Stimulated activated naive CD8-positive, alpha-beta T cell treated with anti-CD3 and anti-CD28 coated beads, Interleukin-15, amount 100 ng/mL, for 72 hours (primary cell): ENCODE measurements at regions not wholly inside any gene's neighbourhood (a gene's known extent, or its start where the extent isn't known, plus 50 kb on each side); places are given as distances from the start of the nearest gene placed in this dataset.

Experiments used
- ATAC-seq: fragments of 150-1000 bp; cut with Tn5 transposase; 2 replicates; pipeline ENCODE4 v1.10.0; 2021; ENCODE audit warnings: mild to moderate bottlenecking, moderate library complexity
- DNase-seq, 2 donors: peaks; one replicate each; pipeline ENCODE4 v3.0.0; 2021 to 2022
- H3K27ac Mint-ChIP-seq, 2 donors: one replicate each; pipeline ENCODE4 v1.8.0; 2022; ENCODE audit warnings: mild to moderate bottlenecking in 2 of 2, mixed read lengths in 2 of 2, moderate library complexity in 2 of 2
- H3K27me3 Mint-ChIP-seq: one replicate; pipeline ENCODE4 v1.8.0; 2022; ENCODE audit warnings: mixed read lengths
- H3K4me1 Mint-ChIP-seq: one replicate; pipeline ENCODE4 v1.8.0; 2022; ENCODE audit warnings: mild to moderate bottlenecking, mixed read lengths
- H3K4me3 Mint-ChIP-seq, 2 donors: one replicate each; pipeline ENCODE4 v1.8.0; 2022; ENCODE audit warnings: mild to moderate bottlenecking in 2 of 2, mixed read lengths in 2 of 2, moderate library complexity in 1 of 2
- H3K9me3 Mint-ChIP-seq, 2 donors: one replicate each; pipeline ENCODE4 v1.8.0; 2022; ENCODE audit warnings: mixed read lengths in 2 of 2

DNA sequence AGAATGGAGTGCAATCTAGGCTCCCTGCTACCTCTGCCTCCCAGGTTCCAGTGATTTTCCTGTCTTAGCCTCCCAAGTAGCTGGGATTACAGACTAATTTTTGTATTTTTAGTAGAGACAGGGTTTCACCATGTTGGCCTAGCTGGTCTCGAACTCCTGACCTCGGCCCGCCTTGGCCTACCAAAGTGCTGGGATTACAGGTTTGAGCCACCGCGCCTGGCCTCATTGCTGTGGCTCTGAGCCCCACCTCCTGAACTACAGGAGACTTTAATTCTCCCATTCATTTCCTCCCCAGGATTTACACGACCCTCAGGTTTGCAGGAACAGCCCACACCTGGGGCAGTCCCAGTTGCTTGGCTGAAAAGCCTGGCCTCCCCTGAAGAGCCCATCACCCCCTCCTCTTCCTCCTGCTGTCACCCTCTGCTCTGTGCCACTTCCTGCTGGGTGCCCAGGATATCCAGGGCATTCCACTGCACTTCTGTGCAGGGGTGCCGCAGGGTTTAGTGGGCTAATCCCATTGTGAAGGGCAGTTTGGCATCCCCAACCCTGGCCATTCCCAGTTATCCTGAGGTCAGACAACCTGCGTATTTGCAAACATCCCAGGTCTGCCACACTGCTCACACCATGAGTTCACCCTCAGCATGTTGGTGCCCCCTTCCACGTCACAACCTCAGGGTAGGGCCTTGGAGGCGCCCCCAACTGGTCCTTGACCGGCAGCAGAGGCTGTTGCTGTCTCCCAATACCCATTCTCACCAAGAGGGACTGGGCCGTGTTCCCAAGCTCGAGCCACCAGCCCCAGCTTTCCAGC lies 265.0 kb upstream of the IRX4 start:
- ATAC-seq, result peak; percentile 31
- Mint-ChIP-seq H3K4me1 (peaks cover 5% of the 10 kb centered on the region), H3K27ac (no peak overlapping the region), H3K9me3 (no peaks in the 10 kb centered on the region), H3K27me3 (no peaks in the 10 kb centered on the region), H3K4me3 (no peak overlapping the region)
- DNase-seq, result no peak

DNA sequence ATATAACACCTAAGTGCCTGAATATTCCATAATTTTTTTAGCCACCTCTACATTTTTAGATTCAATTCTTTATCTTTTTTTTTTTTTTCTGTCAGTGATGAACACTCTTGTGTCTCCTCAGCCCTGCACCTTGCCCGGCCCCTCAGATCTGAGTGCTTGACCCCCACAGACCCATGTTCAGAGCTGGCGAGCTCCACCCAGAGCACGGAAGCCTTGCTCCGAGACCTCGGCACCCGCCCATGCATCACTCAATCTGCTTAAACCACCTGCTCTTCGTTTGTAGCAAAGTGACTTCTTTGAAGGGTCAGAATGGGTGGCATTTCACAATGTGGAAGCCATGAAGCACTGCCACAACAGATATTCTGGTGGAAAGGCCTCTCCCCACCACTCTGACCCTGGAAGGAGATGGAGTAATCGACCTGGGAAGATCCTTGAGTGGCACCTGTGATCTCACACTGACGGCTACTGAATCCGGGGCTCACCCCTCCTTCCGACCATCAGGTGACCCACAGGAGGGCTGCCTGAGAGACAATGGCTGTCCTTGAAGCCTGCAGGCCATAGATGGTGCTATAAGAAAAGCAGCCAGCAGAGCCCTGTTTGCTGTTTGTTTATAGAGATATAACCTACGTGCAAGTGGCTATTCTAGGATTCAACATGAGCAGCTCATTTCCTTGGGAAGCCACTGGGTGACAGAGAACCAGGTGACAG lies 261.1 kb upstream of the IRX4 start:
- Mint-ChIP-seq H3K4me3 (no peak overlapping the region), H3K9me3 (no peaks in the 10 kb centered on the region), H3K4me1 (no peaks in the 10 kb centered on the region), H3K27ac (no peak overlapping the region), H3K27me3 (peaks cover 32% of the 10 kb centered on the region)
- DNase-seq (no peak), ATAC-seq (no peak)

DNA sequence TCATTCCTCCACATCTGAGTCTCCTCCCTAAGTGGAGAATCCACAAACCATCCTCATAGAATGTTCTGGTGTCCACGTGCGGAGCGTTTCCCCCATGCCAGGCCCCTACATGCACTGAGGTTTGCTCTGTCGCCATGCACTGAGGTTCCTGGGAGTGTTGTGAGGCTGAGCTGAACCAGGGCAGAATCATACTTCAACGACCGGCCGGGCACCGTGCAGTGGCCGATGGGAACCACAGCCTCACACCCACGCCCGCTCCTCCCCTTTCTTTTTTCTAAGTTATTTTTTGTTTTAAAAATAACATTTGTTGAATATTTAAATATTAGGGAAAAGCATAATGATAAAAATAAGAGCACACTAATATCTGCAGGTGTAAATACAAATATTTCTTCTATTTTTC lies 260.4 kb upstream of the IRX4 start:
- no peaks in the 10 kb centered on the region for H3K4me1 Mint-ChIP-seq
- peaks cover 38% of the 10 kb centered on the region for H3K27me3 Mint-ChIP-seq
- no peak overlapping the region for H3K4me3 Mint-ChIP-seq
- H3K27ac Mint-ChIP-seq, result no peak overlapping the region
- no peak for DNase-seq
- H3K9me3 Mint-ChIP-seq, result no peaks in the 10 kb centered on the region
- no peak for ATAC-seq

DNA sequence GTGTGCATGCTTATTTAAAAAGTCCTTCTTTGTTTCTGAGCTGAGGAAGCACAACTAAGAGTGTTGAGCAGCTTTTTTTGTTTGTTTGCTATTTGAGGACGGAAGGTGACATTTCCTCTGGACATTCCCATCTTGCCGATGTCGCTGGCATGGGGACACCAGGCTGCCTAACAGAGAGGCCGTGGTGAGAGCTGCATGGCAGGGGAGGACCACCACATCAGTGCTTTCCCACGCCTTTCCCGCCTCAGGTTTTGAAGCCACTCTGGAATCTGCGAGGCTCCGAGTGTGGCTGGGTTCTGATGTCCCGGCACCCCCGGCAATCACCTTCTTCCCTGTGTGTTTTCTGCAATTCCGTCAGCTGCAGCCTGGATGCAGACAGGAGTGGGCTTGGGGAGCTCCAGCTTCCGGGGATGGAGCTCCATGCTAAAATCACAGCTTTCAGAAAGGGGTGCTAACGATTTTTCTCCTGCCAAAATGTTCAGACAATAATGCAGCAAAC lies 259.8 kb upstream of the IRX4 start:
- no peaks in the 10 kb centered on the region for H3K9me3 Mint-ChIP-seq
- ATAC-seq, result no peak
- DNase-seq, result no peak

DNA sequence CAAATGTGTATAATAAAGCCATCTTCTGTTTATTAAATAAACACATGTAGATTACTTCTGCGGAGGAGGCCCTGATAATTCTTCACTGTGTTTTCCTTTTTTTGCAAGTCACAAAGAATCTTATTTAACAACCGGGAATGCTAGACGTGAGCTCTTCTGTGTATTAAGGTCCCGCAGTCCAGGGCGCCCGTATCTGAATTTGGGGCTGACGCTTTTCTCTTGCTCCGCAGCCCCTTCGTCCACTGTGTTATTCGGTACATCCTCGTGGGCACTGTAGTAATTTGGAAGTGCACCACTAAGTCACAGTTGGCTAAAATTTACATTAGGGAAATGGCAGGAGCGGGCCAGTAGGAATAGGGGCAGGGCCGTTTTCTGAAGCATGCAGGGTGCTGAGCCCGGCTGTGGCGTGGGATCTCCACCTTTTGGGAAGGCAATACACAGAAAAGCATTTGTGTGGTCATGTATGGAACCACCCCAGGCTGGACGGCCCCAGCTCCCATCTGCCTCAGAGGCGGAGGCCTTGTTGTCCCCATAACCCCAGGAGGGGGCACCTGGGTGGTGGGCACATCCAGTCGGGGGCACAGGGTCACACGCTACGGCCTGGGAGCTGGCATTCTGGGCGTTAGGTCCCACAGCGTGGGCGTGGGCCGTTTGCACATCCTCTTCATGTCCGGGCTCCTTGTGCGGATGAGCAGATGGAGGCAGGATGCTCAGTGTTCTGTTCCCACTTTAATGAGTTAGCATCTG lies 258.7 kb upstream of the IRX4 start:
- Mint-ChIP-seq H3K27ac (no peak overlapping the region), H3K9me3 (peaks cover 0 to 8% of the 10 kb centered on the region in 2 donors), H3K4me3 (no peak overlapping the region), H3K27me3 (peaks cover 43% of the 10 kb centered on the region), H3K4me1 (peaks cover 7% of the 10 kb centered on the region)
- DNase-seq, result no peak
- ATAC-seq, result no peak

More for the DNA sequence above, 259.8 kb upstream of the IRX4 start:
- peaks cover 38% of the 10 kb centered on the region for H3K27me3 Mint-ChIP-seq
- H3K27ac Mint-ChIP-seq, result no peak overlapping the region
- no peaks in the 10 kb centered on the region for H3K4me1 Mint-ChIP-seq
- no peak overlapping the region for H3K4me3 Mint-ChIP-seq

DNA sequence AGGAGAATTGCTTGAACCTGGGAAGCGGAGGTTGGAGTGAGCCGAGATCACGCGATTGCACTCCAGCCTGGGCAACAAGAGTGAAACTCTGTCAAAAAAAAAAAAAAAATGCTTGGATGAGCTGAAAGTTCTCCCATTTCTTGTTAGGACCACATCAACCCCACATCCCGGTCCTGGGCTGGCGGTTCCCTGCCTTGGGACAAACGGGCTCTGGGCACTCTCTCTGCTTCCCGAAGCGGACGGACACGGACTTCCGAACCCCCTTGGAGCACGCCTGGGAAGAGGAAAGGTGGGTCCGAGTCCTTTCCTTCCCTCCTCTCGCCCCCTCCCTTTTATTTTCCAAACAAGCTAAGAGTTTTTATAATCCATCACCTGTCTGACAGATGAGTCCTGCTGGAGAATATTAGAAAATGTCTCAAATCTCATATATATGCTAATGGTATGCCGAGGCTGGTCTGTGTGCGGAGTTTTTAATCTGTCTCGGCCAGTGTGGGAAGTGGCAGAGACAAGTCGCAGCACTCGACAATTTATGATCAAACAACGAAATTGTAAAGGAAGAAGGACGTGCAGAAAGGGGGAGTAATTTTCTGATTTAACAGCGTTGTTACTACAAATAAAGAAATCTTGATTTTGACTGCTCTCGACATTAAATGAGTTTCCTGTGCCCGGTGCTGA lies 257.9 kb upstream of the IRX4 start:
- Mint-ChIP-seq H3K4me1 (peaks cover 8% of the 10 kb centered on the region), H3K9me3 (peaks cover 0 to 10% of the 10 kb centered on the region in 2 donors), H3K27ac (peak overlapping the region in 1 of 2 donors; percentile 56), H3K27me3 (peaks cover 45% of the 10 kb centered on the region), H3K4me3 (no peak overlapping the region)
- DNase-seq (no peak), ATAC-seq (no peak)

DNA sequence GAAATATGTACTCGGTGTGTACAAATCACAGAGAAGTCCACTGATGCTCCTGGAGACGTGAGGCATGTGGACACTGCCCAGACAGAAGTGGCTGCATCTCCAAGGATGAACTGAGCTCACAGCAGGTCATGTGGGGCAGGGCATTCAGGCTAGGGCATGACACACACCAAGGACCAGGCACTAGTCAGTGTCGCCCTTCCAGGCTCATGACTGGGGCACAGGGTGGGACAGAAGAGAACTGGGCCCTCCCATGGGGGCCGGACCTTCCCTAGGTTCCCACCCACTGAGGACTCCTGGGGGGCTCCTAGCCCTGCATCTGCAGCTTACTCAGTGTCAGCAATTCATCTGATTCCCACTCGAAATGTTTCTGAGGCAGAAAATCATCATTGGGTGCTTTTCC lies 256.8 kb upstream of the IRX4 start:
- Mint-ChIP-seq H3K4me1 (peaks cover 12% of the 10 kb centered on the region), H3K27me3 (peaks cover 45% of the 10 kb centered on the region), H3K4me3 (no peak overlapping the region), H3K9me3 (peaks cover 0 to 10% of the 10 kb centered on the region in 2 donors), H3K27ac (no peak overlapping the region)
- no peak for DNase-seq
- no peak for ATAC-seq

DNA sequence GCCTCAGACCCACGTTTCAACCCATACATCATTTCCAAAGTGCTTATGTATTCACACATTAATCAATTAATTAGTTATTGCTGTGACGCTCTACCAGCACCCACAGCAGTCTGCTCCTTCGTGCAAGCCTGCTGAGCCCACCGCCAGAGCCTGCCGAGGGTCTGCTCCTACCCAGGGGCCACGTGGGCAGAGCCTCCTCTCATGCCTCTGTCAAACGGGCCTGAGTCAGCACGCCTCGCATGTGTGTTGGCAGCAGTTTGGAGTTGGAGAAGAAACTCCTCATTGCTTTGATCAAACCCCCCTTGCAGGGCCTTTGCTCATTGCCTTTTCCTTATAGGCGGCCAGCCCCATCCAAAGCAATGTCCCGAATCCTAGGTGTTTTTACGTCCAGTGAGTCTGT lies 256.2 kb upstream of the IRX4 start:
- no peak for DNase-seq
- H3K27ac Mint-ChIP-seq, result no peak overlapping the region
- no peak overlapping the region for H3K4me3 Mint-ChIP-seq
- H3K27me3 Mint-ChIP-seq, result peaks cover 45% of the 10 kb centered on the region
- H3K9me3 Mint-ChIP-seq, result peaks cover 0 to 10% of the 10 kb centered on the region in 2 donors
- peaks cover 12% of the 10 kb centered on the region for H3K4me1 Mint-ChIP-seq
- ATAC-seq, result no peak

DNA sequence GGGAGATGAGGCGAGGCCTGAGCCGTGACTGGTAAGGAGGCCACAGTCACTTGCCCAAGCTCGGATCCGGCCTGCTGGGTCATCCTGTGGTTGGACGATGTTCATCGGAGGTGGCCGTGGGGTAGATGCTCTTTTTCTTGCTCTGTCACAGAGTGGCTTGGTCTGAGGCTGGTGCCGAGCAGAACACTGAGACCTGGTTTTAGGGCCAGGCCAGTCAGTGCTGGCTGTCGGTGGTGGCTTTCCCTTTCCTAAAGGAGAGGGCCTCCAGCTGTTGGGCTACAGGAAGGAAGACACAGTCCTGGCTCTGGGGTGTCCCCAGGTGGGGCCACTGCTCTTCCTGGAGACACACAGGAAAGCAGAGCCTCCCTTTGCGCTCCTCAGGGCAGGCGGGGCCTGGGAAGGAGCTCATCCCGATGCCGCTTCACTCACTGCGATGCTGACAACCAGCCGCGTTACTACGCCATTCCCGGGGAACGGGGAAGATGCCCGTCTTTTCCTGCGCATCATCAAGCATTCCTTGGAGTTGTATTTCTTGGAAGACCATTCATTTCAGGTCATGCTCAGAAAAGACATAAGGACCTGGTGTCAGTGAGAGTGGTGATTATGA lies 254.8 kb upstream of the IRX4 start:
- peaks cover 12% of the 10 kb centered on the region for H3K4me1 Mint-ChIP-seq
- no peak overlapping the region for H3K27ac Mint-ChIP-seq
- no peak for ATAC-seq
- H3K4me3 Mint-ChIP-seq, result no peak overlapping the region
- peaks cover 0 to 10% of the 10 kb centered on the region in 2 donors for H3K9me3 Mint-ChIP-seq
- no peak for DNase-seq
- H3K27me3 Mint-ChIP-seq, result peaks cover 45% of the 10 kb centered on the region

DNA sequence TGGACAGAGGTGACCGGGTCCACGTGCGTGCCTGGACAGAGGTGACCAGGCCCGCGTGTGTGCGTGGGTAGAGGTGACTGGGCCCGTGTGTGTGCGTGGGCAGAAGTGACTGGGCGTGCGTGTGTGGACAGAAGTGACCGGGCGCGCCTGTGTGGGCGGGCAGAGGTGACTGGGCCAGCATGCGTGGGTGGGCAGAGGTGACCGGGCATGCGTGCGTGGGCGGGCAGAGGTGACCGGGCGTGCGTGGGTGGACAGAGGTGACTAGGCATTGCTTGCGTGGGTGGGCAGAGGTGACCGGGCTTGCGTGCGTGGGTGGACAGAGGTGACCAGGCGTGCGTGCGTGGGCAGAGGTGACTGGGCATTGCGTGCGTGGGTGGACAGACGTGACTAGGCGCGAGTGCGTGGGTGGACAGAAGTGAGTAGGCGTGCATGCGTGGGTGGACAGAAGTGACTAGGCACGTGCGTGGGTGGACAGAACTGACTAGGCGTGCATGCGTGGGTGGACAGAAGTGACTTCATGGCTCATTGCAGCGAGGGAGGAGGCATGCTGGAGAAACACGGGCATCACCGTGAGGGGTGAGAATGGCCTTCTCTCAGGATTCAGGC lies 254.1 kb upstream of the IRX4 start:
- Mint-ChIP-seq H3K4me1 (peaks cover 12% of the 10 kb centered on the region), H3K9me3 (peaks cover 0 to 10% of the 10 kb centered on the region in 2 donors), H3K27ac (no peak overlapping the region), H3K4me3 (no peak overlapping the region), H3K27me3 (peaks cover 42% of the 10 kb centered on the region)
- peak; percentile 49 for ATAC-seq
- no peak for DNase-seq

DNA sequence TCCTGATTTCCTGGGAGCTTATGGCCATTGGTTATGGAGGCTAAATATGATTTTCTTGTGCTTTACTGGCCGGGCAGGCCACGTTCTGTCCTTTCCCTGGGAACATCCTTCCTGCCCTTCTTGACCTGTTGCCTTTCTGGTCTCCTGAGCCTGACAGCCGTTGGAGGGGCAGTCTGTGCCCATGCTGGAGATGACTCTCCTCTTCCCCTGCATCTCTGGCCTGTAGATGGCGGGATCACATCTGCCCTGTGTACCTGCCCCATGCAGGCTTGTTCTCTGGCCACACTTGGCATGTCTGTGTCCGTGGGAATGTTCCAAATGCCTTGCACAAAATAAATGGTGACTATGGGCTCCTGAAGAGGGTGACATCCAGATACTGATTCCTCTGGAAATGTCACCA lies 253.1 kb upstream of the IRX4 start:
- Mint-ChIP-seq H3K27ac (peak overlapping the region in 1 of 2 donors; percentile 19), H3K4me3 (no peak overlapping the region), H3K4me1 (peaks cover 12% of the 10 kb centered on the region), H3K9me3 (peaks cover 0 to 10% of the 10 kb centered on the region in 2 donors), H3K27me3 (peaks cover 37% of the 10 kb centered on the region)
- no peak for ATAC-seq
- DNase-seq, result no peak

DNA sequence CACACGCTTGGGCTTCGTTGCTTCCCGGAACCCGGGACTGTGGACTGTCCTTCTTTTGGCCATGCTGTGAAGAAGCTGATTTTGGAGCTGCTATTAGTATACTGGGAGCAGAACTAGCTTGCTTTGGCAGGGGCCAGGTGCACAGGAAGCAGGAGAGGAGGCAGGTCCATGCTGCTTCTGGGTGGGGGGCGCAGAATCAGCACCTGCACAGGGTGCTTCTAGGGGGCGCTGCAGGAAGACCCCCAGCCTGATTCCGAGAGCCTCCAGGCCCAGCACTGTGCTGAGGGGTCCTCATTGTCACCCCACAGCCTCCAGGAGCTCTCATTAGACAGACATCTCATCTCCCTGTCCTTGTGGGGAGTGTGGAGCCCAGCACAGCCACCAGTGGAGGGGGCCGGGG lies 252.6 kb upstream of the IRX4 start:
- H3K9me3 Mint-ChIP-seq, result peaks cover 0 to 10% of the 10 kb centered on the region in 2 donors
- no peak for ATAC-seq
- no peak overlapping the region for H3K4me3 Mint-ChIP-seq

DNA sequence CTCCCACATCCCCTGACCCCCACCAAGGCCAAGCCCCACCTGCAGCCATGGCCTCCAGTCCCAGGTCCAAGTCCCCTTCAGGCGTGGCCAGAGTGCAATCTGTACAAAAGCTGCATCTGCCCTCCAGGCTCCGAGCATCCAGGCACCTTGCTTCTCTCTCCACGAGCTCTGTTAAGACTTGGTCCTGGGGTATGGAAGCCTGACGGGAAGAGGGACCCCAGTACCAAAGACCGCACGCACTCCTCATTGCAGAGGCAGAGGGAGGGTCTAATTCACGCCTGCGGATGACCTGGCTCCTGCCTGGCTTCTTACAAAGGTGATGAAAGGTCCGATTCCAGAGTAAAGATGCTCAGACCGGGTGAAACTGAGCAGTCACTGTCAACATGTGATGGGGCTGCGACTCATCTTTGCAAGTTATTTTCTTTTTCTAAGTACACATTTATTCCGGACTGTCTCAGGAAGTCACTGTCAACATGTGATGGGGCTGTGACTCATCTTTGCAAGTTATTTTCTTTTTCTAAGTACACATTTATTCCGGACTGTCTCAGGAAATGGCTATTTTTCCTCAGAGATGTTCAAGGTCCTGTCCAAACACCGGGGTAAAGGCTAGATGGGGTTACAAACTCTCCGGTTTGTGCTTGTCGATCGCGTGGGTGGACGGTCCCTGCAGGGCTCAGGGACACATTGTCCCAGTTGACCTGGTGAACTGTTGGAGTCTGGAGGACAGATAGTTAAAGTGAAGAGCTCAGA lies 252.0 kb upstream of the IRX4 start:
- Mint-ChIP-seq H3K9me3 (peaks cover 0 to 10% of the 10 kb centered on the region in 2 donors), H3K4me1 (peaks cover 12% of the 10 kb centered on the region), H3K27me3 (peaks cover 37% of the 10 kb centered on the region), H3K27ac (peak overlapping the region in 1 of 2 donors; percentile 68), H3K4me3 (no peak overlapping the region)
- ATAC-seq (no peak), DNase-seq (no peak)

More for the DNA sequence above, 252.6 kb upstream of the IRX4 start:
- Mint-ChIP-seq H3K27me3 (peaks cover 38% of the 10 kb centered on the region), H3K27ac (no peak overlapping the region), H3K4me1 (peaks cover 12% of the 10 kb centered on the region)
- DNase-seq, result no peak

DNA sequence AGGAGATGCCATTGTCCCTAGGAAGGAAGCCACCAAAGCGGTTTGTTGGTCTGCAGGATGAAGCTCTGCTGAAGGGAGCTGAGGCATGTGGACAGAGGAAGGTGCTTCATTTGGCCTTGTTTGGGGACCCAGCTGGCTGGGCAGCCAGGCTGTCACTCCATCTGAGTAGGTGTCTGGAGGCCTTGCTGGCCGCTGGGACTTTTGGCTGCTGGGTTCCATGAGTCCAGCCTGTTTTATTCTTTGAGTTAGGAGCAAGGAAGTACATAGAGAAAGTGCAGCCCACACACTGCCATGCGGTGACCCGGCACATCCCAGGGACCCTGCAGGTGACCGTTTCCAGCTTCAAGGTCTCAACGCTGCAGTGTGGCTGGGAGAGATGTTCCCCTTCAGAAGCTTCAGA lies 251.2 kb upstream of the IRX4 start:
- DNase-seq (no peak), ATAC-seq (no peak)
- no peak overlapping the region for H3K27ac Mint-ChIP-seq
- peaks cover 12% of the 10 kb centered on the region for H3K4me1 Mint-ChIP-seq
- H3K4me3 Mint-ChIP-seq, result no peak overlapping the region
- peaks cover 29% of the 10 kb centered on the region for H3K27me3 Mint-ChIP-seq
- H3K9me3 Mint-ChIP-seq, result peaks cover 0 to 10% of the 10 kb centered on the region in 2 donors
